Activated T-helper 1 cell treated with anti-CD3 and anti-CD28 coated beads, Interleukin-12 subunit alpha, Interleukin-12 subunit beta, Interleukin-2, Interleukin-4 antibody, amounts not matched to agents 30 ng/mL and 10 ng/mL and 1 ng/mL, durations not matched to agents 14 hours and 24 hours and 36 hours (primary cell): ENCODE measurements at regions not wholly inside any gene's neighbourhood (a gene's known extent, or its start where the extent isn't known, plus 50 kb on each side); places are given as distances from the start of the nearest gene placed in this dataset.

ENCODE experiments used
- DNase-seq: peaks from one replicate; pipeline ENCODE4 v3.0.0; 2021; ENCODE audit warnings: low spot score
- H3K27ac Mint-ChIP-seq: one replicate; pipeline ENCODE4 v1.8.0; 2021; ENCODE audit warnings: mild to moderate bottlenecking, mixed read lengths
- H3K27me3 Mint-ChIP-seq: one replicate; pipeline ENCODE4 v1.8.0; 2022; ENCODE audit warnings: mild to moderate bottlenecking, moderate library complexity, mixed read lengths; ENCODE audit not compliant: insufficient read depth
- H3K36me3 Mint-ChIP-seq: one replicate; pipeline ENCODE4 v1.8.0; 2021; ENCODE audit warnings: low read depth, mixed read lengths
- H3K4me1 Mint-ChIP-seq: one replicate; pipeline ENCODE4 v1.8.0; 2021; ENCODE audit warnings: low read depth, mixed read lengths
- H3K4me3 Mint-ChIP-seq: one replicate; pipeline ENCODE4 v1.8.0; 2021; ENCODE audit warnings: mild to moderate bottlenecking, moderate library complexity, mixed read lengths
- H3K9me3 Mint-ChIP-seq: one replicate; pipeline ENCODE4 v1.8.0; 2021; ENCODE audit warnings: mixed read lengths
- intact Hi-C: fragments of 100-400 bp; cut with micrococcal nuclease; formaldehyde crosslinking; loops from one replicate; pipeline ENCODE4 v1.15.1; 2024

- Mint-ChIP-seq H3K4me3 (no peak overlapping the region), H3K27ac (no peak overlapping the region), H3K36me3 (no peaks in the 10 kb centered on the region), H3K9me3 (no peaks in the 10 kb centered on the region), H3K27me3 (no peaks in the 10 kb centered on the region), H3K4me1 (no peaks in the 10 kb centered on the region)
- intact Hi-C loops, result no loop called here
- DNase-seq, result no peak
Observed at GRCh38 chr4:35730414-35730813, 513.9 kb downstream of the ARAP2 start.

DNA sequence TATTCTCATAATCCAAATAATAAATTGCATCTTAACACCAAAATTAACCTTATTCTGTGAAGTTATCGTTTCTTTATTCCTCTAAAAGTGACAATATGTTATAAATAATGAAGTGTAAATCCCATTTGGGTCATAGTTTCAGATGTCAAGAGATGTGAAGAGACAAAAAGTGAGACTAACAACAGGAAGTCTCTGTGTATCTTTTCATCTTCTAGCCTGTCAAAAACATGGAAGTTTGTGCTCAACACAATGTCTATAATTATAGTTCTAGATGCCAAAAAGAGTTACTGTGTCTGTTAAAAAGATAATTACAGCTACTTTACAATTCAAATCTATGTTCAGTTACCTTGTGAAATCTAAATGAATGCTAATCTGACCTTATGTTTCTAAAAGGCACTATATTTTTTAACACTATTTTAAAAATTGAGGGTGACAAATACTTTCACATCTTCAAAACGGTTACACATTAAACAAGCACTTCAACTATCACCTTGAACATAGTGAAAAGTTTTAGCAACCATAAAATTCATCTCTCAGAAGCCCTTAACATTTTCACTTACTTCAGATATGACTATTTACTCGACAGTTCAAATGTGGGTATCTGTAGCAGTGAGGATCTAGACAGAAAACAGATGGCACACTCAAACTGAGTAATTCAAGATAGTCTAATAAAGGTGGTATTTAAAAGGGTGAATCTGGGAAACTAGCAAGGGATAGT lies 509.8 kb downstream of the ARAP2 start:
- H3K4me3 Mint-ChIP-seq, result no peak overlapping the region
- no peaks in the 10 kb centered on the region for H3K36me3 Mint-ChIP-seq
- no peak for DNase-seq
- H3K9me3 Mint-ChIP-seq, result no peaks in the 10 kb centered on the region
- H3K4me1 Mint-ChIP-seq, result no peaks in the 10 kb centered on the region
- no peaks in the 10 kb centered on the region for H3K27me3 Mint-ChIP-seq
- intact Hi-C loops, result no loop called here
- no peak overlapping the region for H3K27ac Mint-ChIP-seq

- H3K9me3 Mint-ChIP-seq, result peaks cover 3% of the 10 kb centered on the region
- H3K4me1 Mint-ChIP-seq, result no peaks in the 10 kb centered on the region
- no peak overlapping the region for H3K4me3 Mint-ChIP-seq
- DNase-seq, result no peak
- no peak overlapping the region for H3K27ac Mint-ChIP-seq
- H3K36me3 Mint-ChIP-seq, result no peaks in the 10 kb centered on the region
- intact Hi-C loops, result no loop called here
- H3K27me3 Mint-ChIP-seq, result no peaks in the 10 kb centered on the region
Observed at GRCh38 chr4:35739308-35739707, 505.0 kb downstream of the ARAP2 start.

DNA sequence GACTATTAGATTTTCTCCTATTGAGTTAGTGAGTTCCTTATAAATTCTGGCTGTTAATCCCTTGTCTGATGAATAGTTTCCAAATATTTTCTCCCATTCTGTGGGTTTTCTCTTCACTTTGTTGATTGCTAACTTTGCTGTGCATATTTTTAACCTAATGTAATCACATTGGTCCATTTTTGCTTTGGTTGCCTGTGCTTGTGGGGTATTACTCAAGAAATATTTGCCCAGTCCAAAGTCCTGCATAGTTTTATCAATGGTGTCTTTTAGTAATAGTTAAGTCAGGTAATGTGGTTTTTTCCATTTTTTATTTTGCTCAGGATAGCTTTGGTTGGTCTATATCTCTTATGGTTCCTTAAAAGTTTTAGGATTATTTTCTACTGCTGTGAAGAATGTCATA lies 490.3 kb downstream of the ARAP2 start:
- Mint-ChIP-seq H3K9me3 (no peaks in the 10 kb centered on the region), H3K27me3 (no peaks in the 10 kb centered on the region), H3K27ac (no peak overlapping the region), H3K36me3 (no peaks in the 10 kb centered on the region), H3K4me3 (no peak overlapping the region), H3K4me1 (no peaks in the 10 kb centered on the region)
- intact Hi-C loops, result no loop called here
- no peak for DNase-seq

DNA sequence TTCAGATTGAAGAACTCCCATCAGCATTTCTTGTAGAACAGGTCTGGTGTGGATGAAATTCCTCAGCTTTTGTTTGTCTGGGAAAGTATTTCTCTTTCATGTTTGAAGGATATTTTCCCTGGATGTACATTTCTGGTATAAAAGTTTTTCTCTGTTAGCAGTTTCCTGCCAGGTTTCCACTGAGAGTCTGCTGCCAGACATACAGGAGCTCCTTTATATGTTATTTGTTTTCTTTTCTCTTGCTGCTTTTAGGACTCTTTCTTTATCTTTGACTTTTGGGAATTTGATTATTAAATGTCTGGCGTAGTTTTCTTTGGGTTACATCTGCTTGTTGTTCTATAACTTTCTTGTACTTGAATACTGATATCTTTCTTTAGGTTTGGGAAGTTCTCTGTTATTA lies 486.5 kb downstream of the ARAP2 start:
- intact Hi-C loops, result no loop called here
- Mint-ChIP-seq H3K27me3 (no peaks in the 10 kb centered on the region), H3K4me1 (no peaks in the 10 kb centered on the region), H3K9me3 (no peaks in the 10 kb centered on the region), H3K4me3 (no peak overlapping the region), H3K27ac (no peak overlapping the region), H3K36me3 (no peaks in the 10 kb centered on the region)
- no peak for DNase-seq

- no peaks in the 10 kb centered on the region for H3K4me1 Mint-ChIP-seq
- no peak overlapping the region for H3K27ac Mint-ChIP-seq
- H3K4me3 Mint-ChIP-seq, result no peak overlapping the region
- no peaks in the 10 kb centered on the region for H3K27me3 Mint-ChIP-seq
- no peaks in the 10 kb centered on the region for H3K36me3 Mint-ChIP-seq
- no peaks in the 10 kb centered on the region for H3K9me3 Mint-ChIP-seq
- intact Hi-C loops, result no loop called here
- DNase-seq, result no peak
Observed at GRCh38 chr4:35760807-35761206, 483.5 kb downstream of the ARAP2 start.

DNA sequence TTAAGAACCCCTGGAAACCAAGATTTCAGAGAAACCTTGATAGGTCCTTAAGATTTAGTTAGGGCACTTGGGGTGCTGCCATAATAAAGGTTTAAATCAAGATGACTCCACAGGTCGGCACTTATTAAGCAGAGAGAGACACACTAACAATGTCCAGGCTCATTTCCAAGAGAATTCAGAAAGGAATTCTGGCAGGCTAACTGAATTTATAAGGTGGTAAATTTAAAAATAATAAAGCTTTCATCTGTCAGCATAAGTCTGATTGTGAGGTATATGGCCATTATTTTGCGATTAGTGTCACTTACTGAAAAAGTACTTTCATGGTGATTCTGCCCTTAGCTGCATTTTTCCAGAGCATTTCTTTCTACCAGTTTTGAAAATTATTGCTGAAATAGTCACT lies 472.7 kb downstream of the ARAP2 start:
- H3K4me1 Mint-ChIP-seq, result no peaks in the 10 kb centered on the region
- intact Hi-C loops, result no loop called here
- no peaks in the 10 kb centered on the region for H3K9me3 Mint-ChIP-seq
- H3K27me3 Mint-ChIP-seq, result no peaks in the 10 kb centered on the region
- H3K4me3 Mint-ChIP-seq, result no peak overlapping the region
- DNase-seq, result no peak
- no peaks in the 10 kb centered on the region for H3K36me3 Mint-ChIP-seq
- no peak overlapping the region for H3K27ac Mint-ChIP-seq

GRCh38 chr4:35772291-35772690 lies 472.0 kb downstream of the ARAP2 start:
- Mint-ChIP-seq H3K36me3 (no peaks in the 10 kb centered on the region), H3K4me3 (no peak overlapping the region), H3K27ac (no peak overlapping the region), H3K9me3 (no peaks in the 10 kb centered on the region), H3K27me3 (no peaks in the 10 kb centered on the region), H3K4me1 (no peaks in the 10 kb centered on the region)
- no peak for DNase-seq
- intact Hi-C loops, result no loop called here

- H3K4me1 Mint-ChIP-seq, result no peaks in the 10 kb centered on the region
- no peak overlapping the region for H3K27ac Mint-ChIP-seq
- no peaks in the 10 kb centered on the region for H3K36me3 Mint-ChIP-seq
- H3K9me3 Mint-ChIP-seq, result no peaks in the 10 kb centered on the region
- no peak overlapping the region for H3K4me3 Mint-ChIP-seq
- no peak for DNase-seq
- H3K27me3 Mint-ChIP-seq, result no peaks in the 10 kb centered on the region
- intact Hi-C loops, result no loop called here
Observed at GRCh38 chr4:35789899-35790574, 454.3 kb downstream of the ARAP2 start.

DNA sequence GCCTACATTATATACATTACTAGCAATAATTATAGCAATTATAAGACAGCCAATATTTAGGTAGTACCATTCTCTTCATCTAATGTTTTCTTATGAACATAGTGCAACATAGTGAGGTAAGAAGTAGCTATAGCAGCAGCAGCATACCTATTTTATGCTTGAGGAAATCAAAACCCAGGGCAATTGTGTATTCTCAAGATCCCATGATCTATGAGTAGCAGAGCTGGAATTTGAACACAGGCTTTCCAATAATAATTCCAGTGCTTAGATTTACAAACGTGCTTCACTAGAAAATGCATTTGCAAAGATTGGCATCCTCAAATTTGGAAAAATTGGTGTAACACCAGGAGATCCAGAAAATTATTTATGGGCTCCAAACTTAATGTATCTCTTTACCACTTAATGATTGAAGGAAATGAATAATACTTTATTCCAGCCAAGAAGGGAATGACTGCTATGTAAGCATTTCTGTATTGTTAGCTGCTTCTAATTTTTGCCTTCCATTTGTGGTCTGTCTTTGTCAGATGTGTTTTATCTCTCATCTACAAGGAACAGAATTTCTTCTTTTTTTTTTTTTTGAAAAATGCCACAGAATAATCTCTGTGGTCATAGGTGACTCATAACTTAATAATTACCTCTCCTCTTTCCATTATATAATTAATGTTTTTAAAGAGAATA lies 451.1 kb downstream of the ARAP2 start:
- no peak overlapping the region for H3K4me3 Mint-ChIP-seq
- H3K27me3 Mint-ChIP-seq, result no peaks in the 10 kb centered on the region
- H3K27ac Mint-ChIP-seq, result no peak overlapping the region
- no peak for DNase-seq
- intact Hi-C loops, result no loop called here
- H3K36me3 Mint-ChIP-seq, result no peaks in the 10 kb centered on the region
- H3K4me1 Mint-ChIP-seq, result no peaks in the 10 kb centered on the region
- peaks cover 10% of the 10 kb centered on the region for H3K9me3 Mint-ChIP-seq

DNA sequence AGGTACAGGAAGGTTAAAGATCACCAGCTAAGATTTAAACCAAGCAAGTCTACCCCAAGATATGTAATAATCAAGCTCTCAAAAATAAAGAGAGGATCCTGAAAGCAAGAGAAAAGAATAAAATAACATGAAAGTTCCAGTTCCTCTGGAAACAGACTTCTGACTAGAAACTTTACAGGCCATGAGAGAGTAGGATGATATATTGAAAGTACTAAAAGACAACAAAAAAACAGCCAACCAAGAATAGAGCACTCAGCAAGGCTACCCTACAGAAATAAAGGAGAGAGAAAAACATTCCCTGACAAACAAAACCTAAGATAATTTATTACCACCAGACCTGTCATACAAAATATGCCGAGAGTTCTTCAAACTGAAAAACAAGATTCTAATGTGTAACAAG lies 450.5 kb downstream of the ARAP2 start:
- intact Hi-C loops, result no loop called here
- peaks cover 10% of the 10 kb centered on the region for H3K9me3 Mint-ChIP-seq
- no peaks in the 10 kb centered on the region for H3K36me3 Mint-ChIP-seq
- H3K4me1 Mint-ChIP-seq, result no peaks in the 10 kb centered on the region
- no peak overlapping the region for H3K27ac Mint-ChIP-seq
- H3K27me3 Mint-ChIP-seq, result no peaks in the 10 kb centered on the region
- H3K4me3 Mint-ChIP-seq, result no peak overlapping the region
- no peak for DNase-seq

- H3K27ac Mint-ChIP-seq, result no peak overlapping the region
- no peaks in the 10 kb centered on the region for H3K36me3 Mint-ChIP-seq
- H3K4me3 Mint-ChIP-seq, result no peak overlapping the region
- peaks cover 10% of the 10 kb centered on the region for H3K9me3 Mint-ChIP-seq
- no peak for DNase-seq
- no peaks in the 10 kb centered on the region for H3K4me1 Mint-ChIP-seq
- no peaks in the 10 kb centered on the region for H3K27me3 Mint-ChIP-seq
- intact Hi-C loops, result no loop called here
Observed at GRCh38 chr4:35800669-35801068, 443.6 kb downstream of the ARAP2 start.

DNA sequence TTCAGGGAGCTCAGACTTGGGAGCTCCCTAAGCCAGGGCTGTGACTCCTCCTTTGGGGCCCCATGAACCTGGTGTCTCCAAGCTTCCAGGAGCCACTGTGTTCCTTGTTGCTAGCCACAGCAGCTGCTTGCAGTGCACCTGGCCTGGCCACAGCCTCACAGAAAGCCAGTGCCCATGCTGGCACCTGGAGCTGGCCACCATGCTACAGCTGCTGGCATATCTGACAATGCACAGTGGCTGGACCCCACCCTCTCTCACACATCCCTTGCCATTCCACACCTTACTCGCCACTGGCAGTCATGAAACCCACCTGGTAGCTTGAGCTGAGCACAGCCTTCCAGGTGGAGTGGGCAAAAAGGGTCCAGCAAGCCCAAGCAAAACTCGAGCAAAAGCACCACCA lies 441.7 kb downstream of the ARAP2 start:
- intact Hi-C loops, result no loop called here
- no peaks in the 10 kb centered on the region for H3K9me3 Mint-ChIP-seq
- no peaks in the 10 kb centered on the region for H3K27me3 Mint-ChIP-seq
- no peaks in the 10 kb centered on the region for H3K36me3 Mint-ChIP-seq
- H3K4me1 Mint-ChIP-seq, result no peaks in the 10 kb centered on the region
- H3K4me3 Mint-ChIP-seq, result no peak overlapping the region
- H3K27ac Mint-ChIP-seq, result no peak overlapping the region
- no peak for DNase-seq
